GM19467 (cell line): ENCODE measurements at regions not wholly inside any gene's neighbourhood (a gene's known extent, or its start where the extent isn't known, plus 50 kb on each side); places are given as distances from the start of the nearest gene placed in this dataset.
A peak's percentile ranks its signal among the peaks of the same experiment; 100 is the strongest.
"Not testable (repeated sequence)": the region's sequence is repeated elsewhere in the genome, so short reads cannot be mapped to it uniquely, and the experiment has no call there.

ENCODE experiments used
- ATAC-seq: cut with Tn5 transposase; IDR thresholded peaks from one replicate; pipeline ENCODE4 v1.9.1; 2021; ENCODE audit warnings: mild to moderate bottlenecking, moderate library complexity; ENCODE audit not compliant: unreplicated experiment

DNA sequence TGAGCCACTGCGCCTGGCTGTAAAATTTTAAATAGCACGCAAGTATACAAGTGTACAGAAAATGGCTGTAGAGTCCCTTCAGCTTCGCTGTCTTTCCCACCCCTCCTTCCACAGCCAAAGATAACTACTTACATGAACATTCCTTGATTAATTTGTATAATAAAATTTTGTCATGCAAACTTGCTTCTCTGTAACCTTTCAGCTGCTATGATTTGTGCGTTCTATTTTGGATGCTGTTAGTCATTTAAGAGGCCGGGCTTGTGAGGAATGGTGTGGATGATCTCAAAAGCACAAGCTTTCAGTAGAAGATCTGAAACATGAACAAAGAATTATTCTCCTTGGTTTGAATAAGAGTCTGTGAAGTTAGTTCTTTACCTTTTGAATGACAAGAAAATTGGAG, 115.0 kb upstream of the TLE1 start:
- no peak for ATAC-seq

DNA sequence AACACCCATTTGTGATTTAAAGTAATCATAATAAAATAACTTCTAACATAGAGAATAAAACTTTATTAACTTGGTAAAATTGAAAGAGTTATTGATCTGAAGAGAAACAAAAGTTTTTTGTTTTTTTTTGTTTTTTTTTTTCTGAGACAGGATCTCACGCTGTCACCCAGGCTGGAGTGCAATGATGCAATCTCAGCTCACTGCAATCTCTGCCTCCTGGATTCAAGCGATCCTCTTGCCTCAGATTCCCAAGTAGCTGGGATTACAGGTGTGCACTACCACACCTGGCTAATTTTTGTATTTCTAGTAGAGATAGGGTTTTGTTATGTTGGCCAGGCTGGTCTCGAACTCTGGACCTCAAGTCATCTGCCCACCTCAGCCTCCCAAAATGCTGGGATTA, 116.5 kb upstream of the SPATA31D4 start:
- not testable (repeated sequence) for ATAC-seq

DNA sequence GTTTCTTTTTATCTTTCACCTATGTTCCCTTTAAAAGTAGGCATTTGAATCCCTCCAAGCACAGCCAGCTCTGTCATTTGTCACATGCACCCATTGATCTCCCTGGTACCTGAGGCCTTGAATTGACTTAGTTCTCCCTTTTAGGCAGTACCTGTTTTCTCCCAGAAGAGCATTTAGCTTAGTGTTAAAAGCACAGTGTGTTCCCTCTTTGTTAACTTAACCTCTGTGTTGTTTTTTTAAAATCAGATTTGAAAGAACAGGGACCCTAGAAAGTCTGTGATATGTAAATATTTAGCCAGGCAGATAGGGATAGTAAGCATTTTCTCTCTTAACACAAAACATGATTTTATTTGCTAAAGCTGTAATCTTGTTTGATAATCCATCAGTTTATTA, 113.8 kb upstream of the SPATA31D4 start:
- ATAC-seq, result peak; percentile 6

DNA sequence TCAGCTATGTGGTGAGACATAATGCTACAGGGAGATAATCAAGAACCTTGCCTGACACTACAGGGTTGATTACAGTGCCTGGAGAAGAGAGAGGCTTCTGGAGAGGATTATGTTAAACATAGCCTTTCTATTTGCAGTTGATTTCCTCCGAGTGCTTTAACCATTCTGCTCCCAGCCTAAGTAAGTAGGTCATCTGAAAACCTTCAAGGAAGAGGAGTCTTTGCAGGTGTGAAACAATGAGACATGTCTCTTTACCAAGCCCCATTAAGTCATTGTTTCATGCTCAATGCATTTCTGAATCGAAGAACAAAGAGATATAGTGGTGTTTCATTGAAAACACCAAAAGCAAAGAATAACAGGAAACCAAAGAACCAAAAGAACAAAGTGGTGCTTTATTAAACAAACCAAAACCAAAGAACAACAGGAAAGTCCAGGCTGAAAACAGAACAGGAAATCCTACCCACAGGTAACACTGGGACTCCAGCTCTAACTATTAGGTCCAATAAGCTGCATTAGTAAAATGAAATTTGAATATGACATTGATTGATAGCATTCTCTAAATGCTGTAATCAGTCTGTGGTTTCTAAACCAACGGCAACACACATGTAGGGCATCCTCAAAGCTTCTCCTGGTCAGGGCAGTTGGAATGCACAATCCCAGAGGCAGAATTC, 113.3 kb upstream of the SPATA31D4 start:
- peak; percentile 62 for ATAC-seq

DNA sequence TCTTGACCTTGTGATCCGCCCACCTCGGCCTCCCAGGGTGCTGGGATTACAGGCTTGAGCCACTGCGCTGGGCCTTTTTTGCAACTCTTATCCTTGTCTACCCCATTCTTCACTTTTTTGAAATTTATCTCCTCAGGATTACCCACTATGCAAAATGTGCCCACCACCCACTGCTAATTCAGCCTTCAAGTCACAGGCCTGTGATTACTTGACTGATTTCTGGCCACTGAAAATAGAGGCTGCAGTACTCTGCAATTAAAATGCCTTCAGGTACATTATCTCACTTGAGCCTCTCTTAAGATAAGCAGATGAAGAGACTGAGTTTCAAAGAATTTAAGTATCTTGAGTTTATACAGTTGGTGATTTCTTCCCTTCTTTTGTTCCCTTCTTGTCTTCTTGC, 112.4 kb upstream of the SPATA31D4 start:
- ATAC-seq, result no peak

DNA sequence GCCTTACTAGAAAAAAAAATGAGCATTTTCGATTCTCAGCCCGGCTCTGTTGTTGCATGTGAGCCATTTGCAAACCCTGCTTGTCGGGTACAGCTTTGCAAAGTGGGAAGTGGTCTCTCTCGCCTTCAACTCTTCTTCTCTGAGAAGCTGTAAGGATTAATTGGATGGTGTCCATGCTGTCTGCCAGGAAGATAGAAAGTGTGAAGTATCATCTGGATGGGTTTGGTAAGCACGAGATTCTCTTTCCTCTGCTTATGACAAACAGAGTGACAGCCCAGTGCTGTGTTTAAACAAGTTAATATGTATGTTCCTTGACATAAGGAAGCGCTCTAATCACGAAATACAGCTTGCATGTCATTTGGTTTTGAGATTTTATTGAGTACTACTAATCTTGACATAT, 109.1 kb upstream of the SPATA31D4 start:
- ATAC-seq, result no peak

DNA sequence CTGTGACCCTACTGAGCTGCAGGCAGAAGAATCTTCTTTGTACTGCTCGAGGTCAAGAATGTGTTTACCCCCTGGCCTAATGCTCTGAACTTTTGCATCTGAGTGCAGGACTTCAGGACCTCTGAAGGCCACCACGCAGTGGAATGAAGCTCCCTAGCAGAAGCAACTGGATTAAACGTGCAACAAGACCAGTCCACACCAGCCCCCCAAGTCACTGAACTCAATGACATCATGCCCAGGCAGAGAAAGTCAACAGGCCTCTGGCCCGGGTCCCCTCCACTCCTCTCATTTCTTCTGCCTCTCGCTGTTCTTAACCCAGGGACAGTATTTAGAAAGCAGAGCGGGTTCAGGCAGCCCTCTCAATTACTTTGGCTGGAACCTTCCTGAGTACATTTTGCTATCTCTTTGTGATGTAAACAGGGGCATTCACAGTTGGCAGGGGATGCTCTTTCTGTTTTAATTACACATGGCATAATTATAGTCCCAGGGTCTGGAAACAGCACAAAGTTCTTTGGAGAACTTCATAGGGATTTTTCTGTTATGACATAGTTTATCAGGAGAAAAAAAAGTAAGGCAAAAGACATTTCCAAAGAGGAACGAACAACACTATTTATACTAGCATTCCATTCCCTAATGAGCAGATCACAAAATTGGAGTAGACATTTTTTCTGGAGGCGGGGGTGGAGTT, 108.2 kb upstream of the SPATA31D4 start:
- ATAC-seq, result no peak

DNA sequence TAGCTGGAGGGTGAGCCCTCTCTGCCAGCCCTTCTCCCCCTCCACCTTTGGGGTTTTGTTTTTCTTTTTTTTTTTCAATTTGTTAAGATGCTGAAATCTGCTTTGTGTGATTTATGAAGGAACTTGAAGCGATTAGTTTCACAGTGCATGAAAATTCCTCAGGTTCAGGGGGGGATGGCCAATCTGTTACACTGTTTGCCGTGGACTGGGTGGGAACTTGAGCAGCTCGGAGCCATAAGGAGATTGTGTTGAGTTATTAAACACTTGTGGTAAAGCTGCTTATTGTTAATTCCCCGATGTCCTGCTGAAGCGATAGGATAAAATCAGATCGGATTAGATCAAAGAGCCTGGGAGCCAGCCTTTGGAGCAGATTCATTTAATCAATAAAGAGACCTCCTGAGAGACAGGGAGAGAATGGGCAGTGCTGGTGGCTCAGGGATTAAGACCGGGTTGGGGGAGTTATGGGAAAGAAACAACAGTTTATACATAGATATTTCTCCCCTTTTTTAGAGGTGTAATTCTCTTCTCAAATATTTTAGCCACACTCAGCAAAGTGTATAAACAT, 105.8 kb upstream of the SPATA31D4 start:
- no peak for ATAC-seq

DNA sequence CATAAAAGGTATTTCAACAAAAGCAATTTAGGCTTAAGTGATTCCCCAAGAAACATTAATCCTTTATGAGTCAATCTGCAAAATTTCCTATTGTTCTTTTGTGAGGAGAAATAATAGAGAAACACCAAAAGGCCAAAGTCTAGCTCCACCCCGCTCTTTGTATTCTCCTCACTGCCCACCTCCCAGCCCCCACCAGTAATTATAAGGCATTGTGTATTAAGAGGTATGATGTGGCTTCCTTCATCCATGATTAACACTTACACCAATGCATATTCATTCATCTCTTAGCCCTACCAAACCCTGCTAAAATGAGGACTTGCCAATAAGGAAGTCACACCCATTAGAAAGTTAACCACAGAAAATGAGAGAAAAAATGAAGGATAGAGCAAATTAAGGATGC, 105.3 kb upstream of the SPATA31D4 start:
- no peak for ATAC-seq

DNA sequence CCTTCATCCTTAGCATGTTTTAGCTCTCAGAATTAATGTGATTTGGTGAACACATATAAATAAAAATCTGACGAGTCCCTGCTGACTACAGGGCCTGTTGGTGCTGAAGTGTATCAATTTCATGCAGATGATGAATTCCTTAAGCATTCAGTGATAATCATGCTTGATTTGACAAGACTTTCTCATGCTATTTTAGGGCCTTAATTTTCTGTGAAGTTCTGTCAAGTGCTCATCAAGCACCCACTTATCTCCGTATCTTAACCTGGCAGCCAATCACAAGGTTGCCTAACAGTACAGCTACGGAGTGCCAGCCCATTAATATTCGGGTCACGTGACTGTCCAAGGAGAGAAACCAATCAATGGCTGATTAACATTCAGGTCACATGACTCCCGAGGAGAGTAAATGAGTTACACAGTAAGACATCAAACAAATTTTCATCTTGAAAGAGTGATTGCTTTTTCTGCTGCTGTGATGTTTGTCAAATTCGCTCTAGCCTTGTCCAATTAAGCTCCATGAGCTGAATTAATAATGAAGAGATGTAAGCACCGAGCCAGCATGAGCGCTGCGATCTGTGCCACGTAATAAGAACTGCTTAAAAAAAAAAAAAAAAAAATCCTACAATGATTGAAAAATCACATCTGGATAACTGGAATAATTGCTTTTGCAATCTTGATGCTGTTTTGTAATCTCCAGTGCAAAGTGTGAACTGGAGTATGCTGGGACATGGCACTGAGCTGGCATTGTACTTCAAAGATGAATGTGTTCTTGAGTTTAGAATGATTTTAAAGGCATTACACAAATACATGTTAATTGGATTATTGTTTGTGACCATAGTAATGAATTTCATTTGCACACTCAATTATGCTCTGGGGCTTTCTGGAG, 104.3 kb upstream of the SPATA31D4 start:
- ATAC-seq, result no peak

DNA sequence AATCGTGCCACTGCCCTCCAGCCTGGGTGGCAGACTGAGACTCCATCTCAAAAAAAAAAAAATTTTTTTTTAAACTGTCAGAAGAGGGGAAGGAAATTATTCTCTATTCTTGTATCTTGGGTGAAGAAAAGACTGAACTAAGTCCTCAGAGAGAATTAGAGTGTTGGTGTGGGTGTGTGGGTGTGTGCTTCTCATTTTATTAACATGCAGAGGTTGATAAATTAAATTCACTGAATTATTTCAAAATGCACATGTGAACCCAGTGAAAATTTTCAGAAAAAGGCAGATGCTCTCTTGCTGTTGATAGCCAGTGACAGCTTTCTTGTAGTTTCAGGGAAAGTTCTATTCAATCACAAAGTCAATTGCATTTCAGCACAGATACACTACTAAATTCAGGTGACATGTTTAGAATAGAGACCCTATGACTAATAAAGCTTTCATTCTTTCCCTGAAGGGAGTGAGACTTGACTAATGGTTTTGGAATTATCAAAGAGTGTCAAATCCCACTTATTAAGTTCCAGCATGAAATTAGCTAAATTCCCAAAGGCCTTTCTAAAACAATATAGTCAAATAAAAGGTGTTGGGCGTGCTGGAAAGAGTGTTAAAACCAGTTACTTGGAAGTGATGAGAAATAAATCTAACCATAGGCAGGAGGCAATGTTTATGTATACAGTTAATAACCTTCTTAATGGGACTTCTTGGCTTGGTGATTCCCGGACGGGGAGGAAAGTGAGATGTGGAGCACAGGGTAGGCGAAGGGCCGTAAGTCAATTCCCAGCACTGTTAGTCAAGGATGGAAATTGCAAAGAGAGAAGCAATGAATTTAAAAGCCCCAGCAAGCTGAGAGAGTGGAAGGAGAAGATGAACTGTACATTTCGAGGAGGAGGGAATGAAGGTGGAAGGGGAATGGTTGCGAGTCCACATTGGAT, 103.2 kb upstream of the SPATA31D4 start:
- no peak for ATAC-seq

DNA sequence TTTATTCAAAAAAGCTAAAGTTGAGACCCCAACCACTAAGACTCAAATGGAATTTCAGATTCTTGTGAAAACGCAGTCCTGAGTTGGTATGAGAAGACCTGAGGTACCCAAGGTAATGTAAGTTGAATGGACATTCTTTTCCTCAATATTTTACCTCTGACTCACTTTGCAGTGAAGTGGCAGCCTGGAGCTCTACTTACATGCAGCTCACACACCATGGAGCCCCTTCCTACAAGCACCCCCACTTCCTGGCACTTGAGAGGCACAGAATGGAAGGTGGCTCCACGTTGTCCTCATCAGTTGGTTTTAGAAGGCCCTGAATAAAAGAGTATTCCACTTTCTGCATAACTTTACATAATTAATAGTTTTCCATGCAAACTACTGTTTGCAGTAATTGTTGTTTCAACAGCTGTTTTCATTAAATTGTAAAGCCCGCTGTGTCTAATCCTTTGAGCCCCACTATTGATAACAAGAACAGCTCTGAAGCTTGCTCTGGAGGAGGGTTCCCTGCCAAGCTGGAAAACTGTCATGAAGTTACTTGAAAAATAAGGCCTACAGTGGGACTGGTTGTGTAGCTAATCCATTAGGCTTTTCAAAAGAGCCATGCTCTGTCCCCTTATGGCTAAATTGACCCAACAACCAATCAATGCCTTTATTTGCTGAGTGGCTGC, 102.2 kb upstream of the SPATA31D4 start:
- ATAC-seq, result no peak

DNA sequence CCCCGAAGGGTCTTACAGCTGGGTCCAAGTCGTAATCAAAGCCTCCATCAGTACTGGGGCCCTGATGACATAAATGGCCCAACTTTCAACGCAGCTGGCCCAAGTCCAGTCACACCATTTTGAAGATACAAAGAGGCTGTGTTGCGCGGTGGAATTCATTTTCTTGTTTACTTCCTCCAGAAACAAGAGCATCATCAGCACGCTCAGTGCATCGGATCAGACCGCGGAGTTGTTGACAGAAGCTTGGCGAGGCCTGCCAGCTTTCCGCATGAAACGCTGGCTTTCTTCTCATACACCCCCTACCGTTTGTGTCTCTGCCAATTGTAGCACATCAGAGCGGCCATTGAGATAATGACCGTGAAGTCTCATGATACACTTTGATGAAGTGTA, 101.7 kb upstream of the SPATA31D4 start:
- no peak for ATAC-seq

DNA sequence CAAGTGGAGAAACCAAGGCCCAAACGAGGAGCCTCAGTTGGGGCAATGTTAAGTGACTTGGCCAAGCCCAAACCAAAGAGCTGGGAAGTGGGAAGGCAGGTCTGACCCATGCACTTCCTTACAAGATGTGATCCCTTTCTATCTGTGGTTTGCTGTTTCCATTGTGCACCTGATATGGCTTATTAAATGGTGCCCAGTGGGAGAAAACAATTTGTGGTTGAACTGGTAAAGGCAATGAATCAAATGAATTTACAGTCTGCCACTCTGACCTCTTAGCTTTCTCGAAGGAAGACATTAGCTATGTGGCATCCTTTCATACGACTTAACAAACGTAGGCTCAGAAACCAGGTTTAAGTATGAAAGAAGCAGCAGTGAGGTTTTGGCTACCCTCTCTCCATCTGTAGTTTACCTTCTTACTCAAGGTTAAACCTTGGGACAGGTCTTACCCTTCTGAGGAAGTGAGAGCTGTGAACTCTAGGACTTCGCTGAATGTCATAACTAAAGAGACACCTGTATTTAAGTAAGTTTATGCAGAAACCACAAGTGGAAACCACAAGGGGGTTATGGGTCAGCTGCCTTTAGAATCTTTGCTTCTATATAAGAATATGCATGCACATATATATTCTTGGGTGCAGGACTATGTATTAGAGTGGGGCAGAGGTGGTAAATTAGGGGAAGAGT, 100.5 kb upstream of the SPATA31D4 start:
- peak; percentile 93 for ATAC-seq

DNA sequence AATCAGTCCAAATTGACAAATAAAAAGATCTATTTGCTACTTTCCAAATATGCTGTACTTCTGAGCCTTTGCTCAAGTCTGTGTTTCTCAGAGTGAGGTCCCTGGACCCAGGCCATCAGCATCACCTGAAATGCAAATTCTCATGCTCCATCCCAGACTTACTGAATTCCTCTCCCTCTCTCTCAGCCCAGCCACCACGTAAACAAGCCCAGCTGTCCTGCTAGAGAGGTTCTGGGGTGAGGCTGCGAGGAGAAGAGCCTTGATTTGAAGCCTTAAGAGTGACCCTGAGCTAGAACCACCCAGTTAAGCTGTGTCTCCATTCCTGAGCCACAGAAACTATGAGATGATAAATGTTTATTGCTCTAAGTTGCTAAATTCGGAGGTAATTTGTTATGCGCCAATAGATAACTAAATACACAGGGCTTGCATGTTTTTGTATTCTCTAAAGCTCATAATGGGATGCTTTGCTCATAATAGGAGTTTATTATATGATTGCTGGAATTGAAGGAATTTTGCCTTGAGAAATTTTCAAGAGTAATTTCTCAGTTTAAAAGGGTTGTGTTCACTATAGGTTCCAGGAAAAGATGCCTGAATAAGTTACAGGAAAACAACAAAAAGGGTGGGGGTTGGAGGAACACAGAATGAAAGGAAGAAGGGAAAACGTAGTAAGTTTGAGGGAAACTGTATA, 98.9 kb upstream of the SPATA31D4 start:
- no peak for ATAC-seq

DNA sequence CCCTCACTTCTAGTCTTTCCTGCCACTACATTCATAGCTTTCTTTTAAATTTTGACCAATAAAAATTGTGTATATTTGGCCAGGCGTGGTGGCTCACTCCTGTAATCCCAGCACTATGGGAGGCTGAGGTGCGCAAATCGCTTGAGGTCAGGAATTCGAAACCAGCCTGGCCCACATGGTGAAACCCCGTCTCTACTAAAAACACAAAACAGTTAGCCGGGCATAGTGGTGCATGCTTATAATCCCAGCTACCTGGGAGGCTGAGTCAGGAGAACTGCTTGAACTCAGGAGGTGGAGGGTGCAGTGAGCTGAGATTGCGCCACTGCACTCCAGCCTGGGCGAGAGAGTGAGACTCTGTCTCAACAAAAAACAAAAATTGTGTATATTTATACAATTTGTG, 97.8 kb upstream of the SPATA31D4 start:
- not testable (repeated sequence) for ATAC-seq

DNA sequence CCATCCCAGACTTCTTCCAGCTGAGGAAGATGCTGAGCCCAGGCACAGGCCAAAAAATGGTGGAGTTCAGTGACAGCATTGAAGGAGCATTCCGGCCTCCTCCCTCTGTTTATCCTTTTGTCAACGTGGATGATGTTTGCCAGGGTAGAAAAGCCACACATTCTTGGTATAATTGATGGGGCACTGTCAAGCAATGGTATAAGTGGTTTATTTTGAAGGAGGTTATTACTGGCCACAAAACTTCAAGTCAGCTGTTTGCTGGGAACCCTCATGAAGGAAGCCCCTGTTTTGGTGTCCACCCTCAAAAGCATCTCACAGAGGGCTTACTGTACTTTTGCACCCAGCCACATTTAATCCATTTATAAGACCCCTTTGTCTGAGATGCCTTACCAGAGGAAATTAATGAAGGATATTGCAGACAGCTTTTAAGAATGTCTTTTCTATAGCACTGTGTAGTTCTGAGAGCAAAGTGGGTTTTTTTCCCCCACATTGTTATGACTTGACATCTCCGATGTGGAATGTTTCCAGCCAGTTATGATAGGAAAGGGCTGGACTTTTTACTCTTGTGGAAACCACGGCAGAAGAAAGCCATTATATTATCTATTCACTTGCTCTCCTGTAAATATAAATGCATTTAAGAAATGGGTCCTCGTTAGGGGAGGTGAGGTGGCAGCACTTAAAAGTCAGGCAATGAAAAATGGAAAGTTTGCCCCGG, 95.5 kb upstream of the SPATA31D4 start:
- ATAC-seq, result no peak
